ENCODE measurements at regions not wholly inside any gene's neighbourhood (a gene's known extent, or its start where the extent isn't known, plus 50 kb on each side); places are given as distances from the start of the nearest gene placed in this dataset.

GRCh38 chr15:79656151-79657000 is 224.2 kb downstream of the MINAR1 start:
- in situ Hi-C loops (cut with MboI; ENCODE audit: low pct_unique_long_range_greater_than_20kb in 2 of 9, low sequenced_read_pairs in 9 of 9, unreplicated experiment in 9 of 9), result no loop called here
- no peak overlapping the region for H3K4me3 ChIP-seq

GRCh38 chr15:79657722-79658121 is 225.6 kb downstream of the MINAR1 start:
- in situ Hi-C loops (cut with MboI; ENCODE audit: low pct_unique_long_range_greater_than_20kb in 2 of 9, low sequenced_read_pairs in 9 of 9, unreplicated experiment in 9 of 9), result no loop called here
- H3K4me3 ChIP-seq, result no peak overlapping the region
- H3K4me1 ChIP-seq (replicated peaks in 1 of 2), result no peaks in the 10 kb centered on the region
- 0 to 81% (median 42%) methylated on average over 1 to 2 of the region's 2 CpGs; no CpG with 5 or more reads in 2 of the 10 experiments for WGBS, 10 experiments
- H3K27ac ChIP-seq, result no peak overlapping the region
- no peak for ATAC-seq (replicated peaks in 6 of 8)

More at GRCh38 chr15:79656151-79657000, 224.2 kb downstream of the MINAR1 start:
- H3K27ac ChIP-seq, result no peak overlapping the region
- H3K4me1 ChIP-seq (replicated peaks in 1 of 2), result no peaks in the 10 kb centered on the region
- WGBS, 10 experiments, result 0 to 100% (median 67%) methylated on average over 1 to 5 of the region's 5 CpGs; no CpG with 5 or more reads in 1 of the 10 experiments
- ATAC-seq (replicated peaks in 6 of 8), result no peak

GRCh38 chr15:79659691-79660090 is 227.6 kb downstream of the MINAR1 start:
- Histone ChIP-seq H3K27ac (no peak overlapping the region), H3K4me3 (no peak overlapping the region), H3K4me1 (replicated peaks in 1 of 2) (no peaks in the 10 kb centered on the region)
- ATAC-seq (replicated peaks in 6 of 8), result no peak
- in situ Hi-C loops (cut with MboI; ENCODE audit: low pct_unique_long_range_greater_than_20kb in 2 of 9, low sequenced_read_pairs in 9 of 9, unreplicated experiment in 9 of 9), result no loop called here
- 69 to 95% (median 87%) methylated on average over 1 to 2 of the region's 2 CpGs; no CpG with 5 or more reads in 2 of the 10 experiments for WGBS, 10 experiments

- Histone ChIP-seq H3K4me3 (no peak overlapping the region), H3K4me1 (replicated peaks in 1 of 2) (no peaks in the 10 kb centered on the region), H3K27ac (no peak overlapping the region)
- WGBS, 10 experiments, result 14 to 100% (median 88%) methylated on average over 1 of the region's 1 CpG; no CpG with 5 or more reads in 5 of the 10 experiments
- ATAC-seq (replicated peaks in 6 of 8), result no peak
- in situ Hi-C loops (cut with MboI; ENCODE audit: low pct_unique_long_range_greater_than_20kb in 2 of 9, low sequenced_read_pairs in 9 of 9, unreplicated experiment in 9 of 9), result no loop called here
Measured at GRCh38 chr15:79661411-79661810, 229.3 kb downstream of the MINAR1 start.

- Histone ChIP-seq H3K27ac (no peak overlapping the region), H3K4me3 (no peak overlapping the region), H3K4me1 (replicated peaks in 1 of 2) (no peaks in the 10 kb centered on the region)
- ATAC-seq (replicated peaks in 6 of 8), result no peak
- in situ Hi-C loops (cut with MboI; ENCODE audit: low pct_unique_long_range_greater_than_20kb in 2 of 9, low sequenced_read_pairs in 9 of 9, unreplicated experiment in 9 of 9), result no loop called here
- 0 to 67% (median 21%) methylated on average over 1 to 4 of the region's 4 CpGs for WGBS, 10 experiments
Measured at GRCh38 chr15:79673416-79674123, 223.2 kb downstream of the MTHFS start.

- Histone ChIP-seq H3K27ac (no peak overlapping the region), H3K4me3 (no peak overlapping the region), H3K4me1 (replicated peaks in 1 of 2) (no peaks in the 10 kb centered on the region)
- WGBS, 10 experiments, result 14 to 90% (median 77%) methylated on average over 1 to 2 of the region's 2 CpGs; no CpG with 5 or more reads in 4 of the 10 experiments
- in situ Hi-C loops (cut with MboI; ENCODE audit: low pct_unique_long_range_greater_than_20kb in 2 of 9, low sequenced_read_pairs in 9 of 9, unreplicated experiment in 9 of 9), result no loop called here
- no peak for ATAC-seq (replicated peaks in 6 of 8)
Measured at GRCh38 chr15:79674124-79674465, 222.7 kb downstream of the MTHFS start.

- Histone ChIP-seq H3K4me1 (replicated peaks in 1 of 2) (peaks cover 0 to 3% of the 10 kb centered on the region in 2 donors), H3K4me3 (no peak overlapping the region), H3K27ac (no peak overlapping the region)
- in situ Hi-C loops (cut with MboI; ENCODE audit: low pct_unique_long_range_greater_than_20kb in 2 of 9, low sequenced_read_pairs in 9 of 9, unreplicated experiment in 9 of 9), result no loop called here
- no peak for ATAC-seq (replicated peaks in 6 of 8)
- WGBS, 10 experiments, result 50 to 100% (median 87%) methylated on average over 1 to 5 of the region's 5 CpGs; no CpG with 5 or more reads in 2 of the 10 experiments
Measured at GRCh38 chr15:79675982-79676381, 220.8 kb downstream of the MTHFS start.

GRCh38 chr15:79676621-79677020 is 220.2 kb downstream of the MTHFS start:
- in situ Hi-C loops (cut with MboI; ENCODE audit: low pct_unique_long_range_greater_than_20kb in 2 of 9, low sequenced_read_pairs in 9 of 9, unreplicated experiment in 9 of 9), result no loop called here
- WGBS, 10 experiments, result 75 to 100% (median 85%) methylated on average over 1 to 2 of the region's 2 CpGs; no CpG with 5 or more reads in 3 of the 10 experiments
- peak in 1 of 8 experiments; percentile 26 for ATAC-seq (replicated peaks in 6 of 8)
- no peak overlapping the region for H3K27ac ChIP-seq
- peaks cover 0 to 5% of the 10 kb centered on the region in 2 donors for H3K4me1 ChIP-seq (replicated peaks in 1 of 2)
- no peak overlapping the region for H3K4me3 ChIP-seq

- H3K4me1 ChIP-seq (replicated peaks in 1 of 2), result peaks cover 0 to 5% of the 10 kb centered on the region in 2 donors
- no peak overlapping the region for H3K27ac ChIP-seq
- in situ Hi-C loops (cut with MboI; ENCODE audit: low pct_unique_long_range_greater_than_20kb in 2 of 9, low sequenced_read_pairs in 9 of 9, unreplicated experiment in 9 of 9), result no loop called here
- H3K4me3 ChIP-seq, result no peak overlapping the region
- peak in 1 of 8 experiments; percentile 53 for ATAC-seq (replicated peaks in 6 of 8)
- 41 to 89% (median 63%) methylated on average over 1 to 4 of the region's 7 CpGs; no CpG with 5 or more reads in 1 of the 10 experiments for WGBS, 10 experiments
Measured at GRCh38 chr15:79677241-79677640, 219.6 kb downstream of the MTHFS start.

- in situ Hi-C loops (cut with MboI; ENCODE audit: low pct_unique_long_range_greater_than_20kb in 2 of 9, low sequenced_read_pairs in 9 of 9, unreplicated experiment in 9 of 9), result no loop called here
- Histone ChIP-seq H3K4me1 (replicated peaks in 1 of 2) (peaks cover 0 to 5% of the 10 kb centered on the region in 2 donors), H3K27ac (no peak overlapping the region), H3K4me3 (no peak overlapping the region)
- WGBS, 10 experiments, result 50 to 100% (median 74%) methylated on average over 1 of the region's 1 CpG; no CpG with 5 or more reads in 4 of the 10 experiments
- ATAC-seq (replicated peaks in 6 of 8), result no peak
Measured at GRCh38 chr15:79678032-79678701, 218.6 kb downstream of the MTHFS start.

- peaks cover 0 to 5% of the 10 kb centered on the region in 2 donors for H3K4me1 ChIP-seq (replicated peaks in 1 of 2)
- 0 to 93% (median 26%) methylated on average over 1 to 4 of the region's 5 CpGs; no CpG with 5 or more reads in 4 of the 10 experiments for WGBS, 10 experiments
- no peak overlapping the region for H3K4me3 ChIP-seq
- no peak overlapping the region for H3K27ac ChIP-seq
- in situ Hi-C loops (cut with MboI; ENCODE audit: low pct_unique_long_range_greater_than_20kb in 2 of 9, low sequenced_read_pairs in 9 of 9, unreplicated experiment in 9 of 9), result no loop called here
- ATAC-seq (replicated peaks in 6 of 8), result peak in 4 of 8 experiments; percentile 10 to 66 (median 42)
Measured at GRCh38 chr15:79680720-79681119, 216.1 kb downstream of the MTHFS start.

GRCh38 chr15:79682285-79682684 is 214.5 kb downstream of the MTHFS start:
- WGBS, 10 experiments, result 0 to 60% (median 29%) methylated on average over 2 of the region's 3 CpGs; no CpG with 5 or more reads in 6 of the 10 experiments
- H3K4me3 ChIP-seq, result no peak overlapping the region
- peak in 2 of 8 experiments; percentile 82 to 88 for ATAC-seq (replicated peaks in 6 of 8)
- H3K4me1 ChIP-seq (replicated peaks in 1 of 2), result peaks cover 0 to 5% of the 10 kb centered on the region in 2 donors
- in situ Hi-C loops (cut with MboI; ENCODE audit: low pct_unique_long_range_greater_than_20kb in 2 of 9, low sequenced_read_pairs in 9 of 9, unreplicated experiment in 9 of 9), result no loop called here
- no peak overlapping the region for H3K27ac ChIP-seq

- 0 to 100% (median 49%) methylated on average over 1 to 4 of the region's 4 CpGs; no CpG with 5 or more reads in 2 of the 10 experiments for WGBS, 10 experiments
- in situ Hi-C loops (cut with MboI; ENCODE audit: low pct_unique_long_range_greater_than_20kb in 2 of 9, low sequenced_read_pairs in 9 of 9, unreplicated experiment in 9 of 9), result no loop called here
- H3K27ac ChIP-seq, result no peak overlapping the region
- no peak overlapping the region for H3K4me3 ChIP-seq
- H3K4me1 ChIP-seq (replicated peaks in 1 of 2), result peaks cover 0 to 5% of the 10 kb centered on the region in 2 donors
- peak in 2 of 8 experiments; percentile 24 to 44 for ATAC-seq (replicated peaks in 6 of 8)
Measured at GRCh38 chr15:79682851-79683288, 213.9 kb downstream of the MTHFS start.

All from motor neuron (in vitro differentiated cells).